ENCODE measurements at regions not wholly inside any gene's neighbourhood (a gene's known extent, or its start where the extent isn't known, plus 50 kb on each side); places are given as distances from the start of the nearest gene placed in this dataset.

DNA sequence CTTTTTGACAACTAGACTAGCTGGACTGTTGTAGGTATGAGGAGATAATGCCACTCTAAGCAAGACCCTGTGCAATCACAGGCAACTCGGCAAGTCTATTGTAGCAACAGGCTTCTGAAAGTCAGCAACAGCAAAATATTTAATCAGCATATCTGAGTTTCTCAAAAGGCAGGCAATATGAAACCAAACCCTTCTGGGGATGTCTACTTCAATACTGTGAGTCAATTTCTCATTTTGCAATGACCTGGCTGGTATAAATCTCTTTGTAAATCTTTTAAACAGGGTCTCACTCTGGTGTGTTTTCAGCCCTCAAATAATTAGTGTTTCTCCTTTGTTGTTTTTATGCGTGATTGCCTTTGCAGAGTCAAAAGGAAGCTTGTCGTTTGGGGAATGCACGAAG lies 1044.5 kb downstream of the NTRK3 start:
- Histone ChIP-seq H3K79me2 (ENCODE audit: insufficient read depth, low read length) (no peaks in the 10 kb centered on the region), H3K4me1 (ENCODE audit: insufficient read depth, low read length) (no peaks in the 10 kb centered on the region), H3K27ac (ENCODE audit: low read length) (no peak overlapping the region), H3K27me3 (ENCODE audit: insufficient read depth, low read length, poor library complexity) (no peaks in the 10 kb centered on the region), H4K20me1 (ENCODE audit: insufficient read depth, low read length) (no peaks in the 10 kb centered on the region), H3K4me2 (ENCODE audit: insufficient read depth, low read length) (no peak overlapping the region), H3K9ac (ENCODE audit: low read depth, low read length) (no peak overlapping the region), H2AFZ (ENCODE audit: low read depth, low read length) (no peak overlapping the region), H3K4me3 (ENCODE audit: low read depth in 1 of 2, low read length in 2 of 2) (no peak overlapping the region), H3K36me3 (ENCODE audit: insufficient read depth, low read length) (no peaks in the 10 kb centered on the region), H3K9me3 (ENCODE audit: insufficient read depth, low read length, severe bottlenecking) (no peaks in the 10 kb centered on the region)
- DNase-seq = no peak
- ATAC-seq (ENCODE audit: insufficient read depth, low read depth) = no peak
- no peak for TF ChIP-seq EZH2 (IDR thresholded peaks at IDR 0.05; ENCODE audit: borderline replicate concordance, low read depth, low read length, severe bottlenecking)
- TF ChIP-seq, protein P1, sequence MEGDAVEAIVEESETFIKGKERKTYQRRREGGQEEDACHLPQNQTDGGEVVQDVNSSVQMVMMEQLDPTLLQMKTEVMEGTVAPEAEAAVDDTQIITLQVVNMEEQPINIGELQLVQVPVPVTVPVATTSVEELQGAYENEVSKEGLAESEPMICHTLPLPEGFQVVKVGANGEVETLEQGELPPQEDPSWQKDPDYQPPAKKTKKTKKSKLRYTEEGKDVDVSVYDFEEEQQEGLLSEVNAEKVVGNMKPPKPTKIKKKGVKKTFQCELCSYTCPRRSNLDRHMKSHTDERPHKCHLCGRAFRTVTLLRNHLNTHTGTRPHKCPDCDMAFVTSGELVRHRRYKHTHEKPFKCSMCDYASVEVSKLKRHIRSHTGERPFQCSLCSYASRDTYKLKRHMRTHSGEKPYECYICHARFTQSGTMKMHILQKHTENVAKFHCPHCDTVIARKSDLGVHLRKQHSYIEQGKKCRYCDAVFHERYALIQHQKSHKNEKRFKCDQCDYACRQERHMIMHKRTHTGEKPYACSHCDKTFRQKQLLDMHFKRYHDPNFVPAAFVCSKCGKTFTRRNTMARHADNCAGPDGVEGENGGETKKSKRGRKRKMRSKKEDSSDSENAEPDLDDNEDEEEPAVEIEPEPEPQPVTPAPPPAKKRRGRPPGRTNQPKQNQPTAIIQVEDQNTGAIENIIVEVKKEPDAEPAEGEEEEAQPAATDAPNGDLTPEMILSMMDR (IDR thresholded peaks at IDR 0.05; ENCODE audit: borderline replicate concordance, extremely low read depth, low read length, poor library complexity, severe bottlenecking) = no peak

DNA sequence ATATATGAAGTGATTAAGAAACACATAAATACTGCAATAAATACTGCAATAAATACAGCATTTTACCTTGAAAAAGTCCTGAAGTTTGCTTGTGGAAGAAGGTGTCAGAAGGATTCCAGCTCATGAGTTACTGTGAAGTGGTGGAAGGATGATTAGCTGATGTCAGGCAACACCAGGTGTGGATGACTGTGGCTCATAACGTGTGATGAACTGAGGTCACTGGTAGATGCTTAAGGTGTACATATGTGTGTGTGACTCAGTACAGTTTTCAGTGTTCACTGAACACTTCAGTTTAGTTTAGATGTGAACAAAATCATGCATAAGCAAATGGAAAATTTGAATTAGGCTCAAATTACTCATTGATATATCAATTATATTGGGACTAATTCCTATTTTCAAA lies 1045.0 kb downstream of the NTRK3 start:
- Histone ChIP-seq H3K27me3 (ENCODE audit: insufficient read depth, low read length, poor library complexity) (no peaks in the 10 kb centered on the region), H3K79me2 (ENCODE audit: insufficient read depth, low read length) (no peaks in the 10 kb centered on the region), H3K9ac (ENCODE audit: low read depth, low read length) (no peak overlapping the region), H3K9me3 (ENCODE audit: insufficient read depth, low read length, severe bottlenecking) (no peaks in the 10 kb centered on the region), H2AFZ (ENCODE audit: low read depth, low read length) (no peak overlapping the region), H3K36me3 (ENCODE audit: insufficient read depth, low read length) (no peaks in the 10 kb centered on the region), H3K4me1 (ENCODE audit: insufficient read depth, low read length) (no peaks in the 10 kb centered on the region), H4K20me1 (ENCODE audit: insufficient read depth, low read length) (no peaks in the 10 kb centered on the region), H3K4me3 (ENCODE audit: low read depth in 1 of 2, low read length in 2 of 2) (no peak overlapping the region), H3K27ac (ENCODE audit: low read length) (no peak overlapping the region), H3K4me2 (ENCODE audit: insufficient read depth, low read length) (no peak overlapping the region)
- TF ChIP-seq, protein P1 (IDR thresholded peaks at IDR 0.05; ENCODE audit: borderline replicate concordance, extremely low read depth, low read length, poor library complexity, severe bottlenecking) = no peak
- no peak for TF ChIP-seq EZH2 (IDR thresholded peaks at IDR 0.05; ENCODE audit: borderline replicate concordance, low read depth, low read length, severe bottlenecking)
- ATAC-seq (ENCODE audit: insufficient read depth, low read depth) (no peak), DNase-seq (no peak)

DNA sequence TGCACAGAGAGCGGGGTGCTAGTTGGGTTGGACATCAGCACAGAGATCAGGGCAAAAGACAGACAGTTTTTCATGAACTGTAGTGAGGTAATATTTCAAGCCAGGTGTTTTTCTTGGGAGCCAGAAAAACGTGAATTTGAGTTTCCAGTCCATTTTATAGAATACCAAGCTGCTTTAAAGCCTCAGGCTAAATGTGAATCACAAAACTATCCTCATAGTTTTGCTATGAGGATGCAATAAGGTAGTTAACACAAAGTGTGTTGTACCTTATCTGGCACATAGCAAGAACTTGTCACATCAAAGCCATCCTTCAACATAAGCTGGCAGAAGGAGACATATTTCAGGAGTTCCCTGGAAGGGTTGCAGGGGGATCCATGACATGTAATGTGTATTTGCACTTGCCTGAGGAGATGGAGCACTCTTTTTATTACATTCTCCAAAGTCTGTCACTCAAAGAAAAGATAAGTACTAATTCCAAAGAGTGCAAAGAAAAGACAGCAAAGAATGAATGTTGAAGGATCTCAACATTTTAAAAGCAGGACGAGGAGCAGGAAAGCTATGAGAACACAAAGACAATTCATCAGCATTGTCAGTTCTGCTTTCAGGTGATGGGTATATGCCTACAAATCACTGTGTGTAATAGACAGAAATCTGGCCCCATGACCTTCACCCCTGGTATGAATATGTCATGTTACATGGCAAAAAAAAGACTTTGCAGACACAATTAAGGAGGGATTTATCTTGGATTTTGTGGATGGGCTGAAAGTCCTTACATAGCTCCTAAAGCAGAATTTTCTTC lies 1046.4 kb downstream of the NTRK3 start:
- TF ChIP-seq EZH2 (IDR thresholded peaks at IDR 0.05; ENCODE audit: borderline replicate concordance, low read depth, low read length, severe bottlenecking) = no peak
- TF ChIP-seq, protein P1 (IDR thresholded peaks at IDR 0.05; ENCODE audit: borderline replicate concordance, extremely low read depth, low read length, poor library complexity, severe bottlenecking) = no peak
- no peak overlapping the region for H3K9ac ChIP-seq (ENCODE audit: low read depth, low read length)
- no peak overlapping the region for H3K27ac ChIP-seq (ENCODE audit: low read length)
- no peaks in the 10 kb centered on the region for H3K36me3 ChIP-seq (ENCODE audit: insufficient read depth, low read length)
- no peaks in the 10 kb centered on the region for H3K79me2 ChIP-seq (ENCODE audit: insufficient read depth, low read length)
- H3K9me3 ChIP-seq (ENCODE audit: insufficient read depth, low read length, severe bottlenecking) = no peaks in the 10 kb centered on the region
- DNase-seq = no peak
- no peak overlapping the region for H2AFZ ChIP-seq (ENCODE audit: low read depth, low read length)
- no peaks in the 10 kb centered on the region for H4K20me1 ChIP-seq (ENCODE audit: insufficient read depth, low read length)
- no peak overlapping the region for H3K4me2 ChIP-seq (ENCODE audit: insufficient read depth, low read length)
- H3K4me3 ChIP-seq (ENCODE audit: low read depth in 1 of 2, low read length in 2 of 2) = no peak overlapping the region
- no peaks in the 10 kb centered on the region for H3K27me3 ChIP-seq (ENCODE audit: insufficient read depth, low read length, poor library complexity)
- no peak for ATAC-seq (ENCODE audit: insufficient read depth, low read depth)
- H3K4me1 ChIP-seq (ENCODE audit: insufficient read depth, low read length) = no peaks in the 10 kb centered on the region
